Retina (tissue), 1 donor: ENCODE measurements at regions not wholly inside any gene's neighbourhood (a gene's known extent, or its start where the extent isn't known, plus 50 kb on each side); places are given as distances from the start of the nearest gene placed in this dataset.

Source experiments
- DNase-seq: peaks from one replicate; pipeline ENCODE4 v3.0.0-alpha.2; 2016

DNA sequence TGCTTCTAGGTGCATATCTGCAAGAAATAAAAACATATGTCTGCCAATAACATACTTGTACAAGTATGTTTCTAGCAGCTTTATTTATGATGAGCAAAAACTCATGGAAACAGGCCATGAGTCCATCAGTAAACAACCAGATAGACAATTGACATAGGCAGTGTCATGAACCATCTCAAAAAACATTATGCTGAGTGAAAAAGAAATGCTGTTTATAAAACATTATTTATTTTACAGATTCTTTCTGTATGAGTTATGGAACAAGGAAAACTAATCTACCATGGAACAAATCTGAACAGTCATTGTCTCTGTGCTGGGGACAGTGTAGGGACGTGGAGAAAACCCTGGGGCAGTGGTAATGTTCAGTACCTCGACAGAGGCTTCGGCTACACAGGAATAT lies 283.9 kb downstream of the UQCRFS1 start:
- DNase-seq = no peak

DNA sequence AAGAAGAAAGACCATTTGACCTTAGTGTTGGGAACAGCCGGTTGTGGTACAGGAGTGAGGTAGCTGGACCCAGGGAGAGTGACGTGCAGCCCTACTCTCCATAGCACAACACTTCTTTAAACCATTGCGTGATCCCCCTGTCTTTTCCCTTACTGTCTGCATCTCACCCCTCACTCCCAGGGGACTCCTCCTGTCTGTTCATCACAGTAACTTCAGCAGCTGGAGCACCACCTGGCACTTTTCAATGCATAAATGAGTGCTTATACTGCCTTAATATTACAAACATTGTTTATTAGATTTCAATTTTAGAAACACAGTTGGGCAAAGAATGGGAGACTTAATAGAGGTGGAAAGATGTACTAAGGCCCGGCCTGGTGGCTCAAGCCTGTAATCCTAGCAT lies 285.5 kb downstream of the UQCRFS1 start:
- no peak for DNase-seq

DNA sequence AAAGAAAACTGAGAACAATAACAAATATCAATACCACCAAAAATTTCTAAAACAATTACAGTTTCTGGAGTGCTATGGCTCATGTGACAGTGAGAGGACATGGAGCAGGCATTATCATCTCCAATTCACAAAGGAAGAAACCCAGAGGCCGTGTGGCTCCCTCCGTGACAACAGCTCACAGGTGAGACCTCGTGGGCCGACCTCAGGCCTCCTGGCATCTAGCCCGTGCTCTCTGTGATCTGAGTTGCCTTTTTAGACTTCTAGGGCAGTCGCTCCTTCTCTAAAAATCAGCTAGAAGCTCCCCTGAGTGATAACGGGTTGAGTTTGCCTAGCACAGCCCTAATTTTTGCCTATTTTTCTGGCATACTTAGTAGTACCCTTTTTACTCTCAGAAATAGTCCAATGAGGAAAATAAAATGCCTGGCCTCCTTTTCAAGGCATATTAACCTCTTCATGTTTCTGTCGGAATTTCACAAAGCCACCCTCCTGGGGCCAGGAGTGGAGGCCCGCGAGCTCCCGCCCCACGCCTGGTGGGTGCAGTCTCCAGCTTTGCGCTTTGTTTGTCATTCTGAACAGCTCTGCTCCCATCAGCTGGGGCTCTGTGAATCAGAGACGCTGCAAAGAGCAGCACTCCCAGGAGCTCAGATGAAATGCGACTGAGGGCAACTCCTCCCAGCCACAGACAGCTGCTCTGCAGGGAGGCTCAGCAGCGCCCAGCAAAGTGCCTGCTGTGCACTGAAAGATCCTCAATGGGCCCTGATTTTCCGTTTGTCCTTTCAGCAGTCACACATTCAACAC lies 292.5 kb downstream of the UQCRFS1 start:
- DNase-seq = peak; percentile 71

DNA sequence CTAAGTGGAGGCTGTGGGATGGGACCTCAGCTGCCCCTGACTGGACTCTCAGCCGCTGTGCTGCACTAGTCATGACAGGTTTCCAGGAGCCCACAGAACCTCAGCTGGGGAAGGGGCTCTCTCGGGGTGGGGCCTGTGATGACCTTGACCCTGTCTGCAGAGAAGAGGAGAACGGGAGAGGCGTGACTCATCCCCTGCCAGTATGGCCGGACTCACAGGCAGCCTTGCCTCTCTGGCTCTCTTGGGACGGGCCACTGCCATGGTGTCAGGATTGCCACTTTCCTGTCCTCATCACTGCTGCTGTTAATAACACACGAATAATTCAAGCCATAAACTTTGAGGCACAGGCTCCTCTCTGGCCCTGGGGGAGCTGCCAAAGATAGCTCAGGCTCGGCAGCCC lies 295.3 kb downstream of the UQCRFS1 start:
- DNase-seq = no peak

DNA sequence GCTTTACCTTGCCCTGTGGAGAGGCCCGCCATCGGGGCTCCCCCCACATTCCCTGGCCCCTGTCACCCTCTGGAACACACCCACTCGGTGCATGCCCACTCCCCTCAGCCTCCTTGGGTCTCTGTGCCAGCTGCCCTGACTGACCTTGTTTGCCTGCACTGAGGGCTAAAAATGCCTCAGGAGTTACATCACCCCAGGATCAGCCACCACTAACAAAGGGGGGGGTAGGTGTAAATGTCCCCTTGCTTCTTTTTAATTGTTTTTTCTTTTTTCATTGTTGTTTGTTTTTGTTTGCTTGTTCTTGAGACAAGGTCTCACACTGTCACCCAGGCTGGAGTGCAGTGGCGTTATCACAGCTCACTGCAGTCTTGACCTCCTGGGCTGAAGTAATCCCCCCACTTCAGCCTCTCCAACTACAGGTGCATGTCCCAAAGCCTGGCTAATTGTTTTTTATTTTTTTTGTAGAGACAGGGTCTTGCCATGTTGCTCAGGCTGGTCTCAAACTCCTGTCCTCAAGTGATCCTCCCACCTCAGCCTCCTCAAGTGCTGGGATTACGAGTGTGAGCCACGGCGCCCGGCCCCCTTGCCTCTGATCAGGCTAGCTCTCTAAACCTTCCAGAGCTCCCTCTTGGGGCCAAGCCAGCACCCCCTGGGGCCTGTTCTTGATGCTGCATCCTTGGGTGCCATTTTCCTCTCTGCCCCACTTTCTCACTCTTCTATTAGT lies 297.1 kb downstream of the UQCRFS1 start:
- no peak for DNase-seq

DNA sequence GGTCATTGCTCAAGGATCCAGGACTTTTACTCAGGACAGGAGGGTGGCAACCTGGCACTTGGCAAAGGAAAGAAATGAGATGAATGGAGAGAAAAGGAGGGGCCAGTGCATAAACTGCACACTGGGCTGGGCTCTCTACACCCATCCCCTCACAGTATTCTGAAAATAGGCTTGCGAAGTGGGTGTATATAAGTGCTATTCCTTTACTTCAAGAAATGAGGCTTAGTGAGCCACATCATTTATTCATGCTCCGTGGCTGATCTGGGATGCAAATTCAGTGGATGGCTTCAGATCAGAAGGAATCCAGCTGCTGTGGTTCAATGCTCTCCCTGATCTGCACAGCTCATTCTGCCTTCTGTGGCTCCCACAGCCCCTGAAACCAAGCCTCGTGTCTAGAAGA lies 297.7 kb downstream of the UQCRFS1 start:
- no peak for DNase-seq

DNA sequence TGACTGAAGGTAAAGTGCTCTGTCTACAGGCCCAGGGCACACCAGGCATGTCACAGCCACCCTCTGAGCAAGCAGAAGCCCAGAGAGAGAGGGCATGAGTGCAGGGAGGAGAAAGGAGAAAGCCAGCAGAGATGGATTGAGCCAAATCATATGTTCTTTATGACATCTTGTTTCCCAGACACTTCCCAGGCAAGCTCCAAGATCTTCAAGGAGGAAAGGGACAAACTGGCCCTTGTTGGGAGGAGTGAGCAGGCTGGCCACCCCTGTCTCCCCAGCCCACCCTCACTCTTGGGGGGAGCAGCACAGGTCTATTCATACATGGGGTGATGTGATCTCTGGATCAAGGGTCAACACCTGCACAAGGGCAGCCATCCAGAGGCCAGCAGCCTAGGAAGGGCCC lies 298.8 kb downstream of the UQCRFS1 start:
- DNase-seq = no peak

DNA sequence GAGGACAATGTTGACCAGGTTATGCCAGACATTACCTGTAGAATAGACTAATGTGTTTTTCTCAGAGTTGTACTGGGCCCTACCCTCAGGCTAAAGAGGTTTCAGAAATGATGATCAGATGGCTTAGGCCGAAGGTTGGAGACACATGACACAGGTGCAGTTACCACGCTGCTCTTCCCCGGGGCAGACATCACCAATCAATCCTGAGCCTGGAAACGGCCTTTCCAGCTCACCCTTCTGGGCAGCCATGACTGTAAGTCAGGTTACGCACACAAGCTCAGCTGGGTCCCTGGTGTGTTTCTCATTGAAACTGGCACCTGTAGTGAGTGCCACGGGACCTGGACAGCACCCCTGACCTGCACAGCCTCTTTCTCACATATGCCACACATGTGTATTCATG lies 299.3 kb downstream of the UQCRFS1 start:
- no peak for DNase-seq

DNA sequence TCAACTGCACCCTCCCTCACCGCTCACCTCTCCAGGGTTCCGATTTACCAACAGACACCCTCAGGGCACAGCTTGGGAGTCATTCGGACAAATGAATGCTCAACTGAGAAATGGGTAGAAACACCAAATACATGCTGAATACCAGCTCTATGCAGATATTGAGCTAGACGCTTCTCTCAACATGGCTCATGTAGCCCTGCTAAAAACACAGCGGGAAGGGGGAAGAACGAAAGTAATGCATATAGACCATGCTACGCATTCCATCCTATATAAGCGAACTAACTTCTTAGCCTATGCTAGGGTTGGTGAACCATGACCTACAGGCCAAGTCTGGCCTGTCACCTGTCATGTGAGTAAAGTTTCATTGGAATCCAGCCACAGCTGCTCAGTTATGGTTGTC lies 304.0 kb downstream of the UQCRFS1 start:
- DNase-seq = no peak

DNA sequence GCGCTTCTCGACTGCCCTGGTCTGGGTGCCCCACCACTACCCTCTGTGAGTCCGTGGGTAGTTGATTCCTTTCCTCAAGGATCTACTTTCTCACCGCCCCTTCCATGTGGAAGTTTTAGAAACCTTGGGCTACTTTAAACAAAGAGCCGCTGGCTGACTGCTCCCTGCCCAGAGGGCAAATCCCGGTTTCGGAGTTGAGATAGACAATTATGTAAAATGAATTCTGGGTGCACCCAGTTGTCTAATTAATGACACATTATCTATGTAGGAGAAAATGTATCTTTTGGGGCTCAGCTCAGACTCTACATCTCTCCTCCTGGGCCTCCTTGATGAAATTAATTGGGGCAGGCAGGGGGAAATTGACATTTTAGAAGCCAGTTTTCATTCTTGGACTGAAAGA lies 305.4 kb downstream of the UQCRFS1 start:
- DNase-seq = no peak

DNA sequence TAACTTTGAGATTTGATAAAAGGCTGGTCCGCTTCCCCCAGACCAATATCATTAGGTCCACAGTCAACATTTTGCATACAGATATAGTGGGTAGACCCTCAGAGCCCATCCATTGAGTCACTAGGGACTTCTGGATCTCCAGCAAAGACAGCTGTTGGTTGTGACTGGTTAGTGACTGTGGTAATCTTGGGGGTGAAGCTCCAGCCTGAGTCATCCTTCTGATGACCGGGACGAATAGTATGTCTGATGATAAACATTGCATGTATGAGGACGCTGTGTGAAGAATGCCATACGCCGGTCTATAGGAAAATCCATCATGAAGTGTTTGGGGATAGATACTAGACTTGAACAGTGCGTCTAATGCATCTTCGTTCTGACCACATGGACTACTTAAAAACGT lies 307.0 kb downstream of the UQCRFS1 start:
- DNase-seq = no peak

DNA sequence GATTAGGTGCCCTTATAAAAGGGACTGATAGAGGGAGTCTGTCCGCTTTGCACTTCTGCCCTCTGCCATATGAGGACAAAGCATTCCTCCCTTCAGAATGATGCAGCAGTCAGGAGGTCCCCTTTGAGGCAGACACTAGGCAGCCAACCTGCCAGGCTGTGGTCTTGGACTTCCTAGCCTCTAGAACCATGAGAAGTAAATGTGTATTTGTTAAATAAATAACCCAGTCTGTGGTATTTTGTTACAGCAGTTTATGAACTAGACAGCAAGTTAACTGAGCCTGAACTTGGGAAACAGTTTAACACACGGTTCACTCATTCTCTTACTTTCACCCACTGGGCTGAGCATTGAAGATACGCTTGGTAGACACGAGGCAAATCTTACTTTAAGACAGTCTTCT lies 313.2 kb downstream of the UQCRFS1 start:
- no peak for DNase-seq

DNA sequence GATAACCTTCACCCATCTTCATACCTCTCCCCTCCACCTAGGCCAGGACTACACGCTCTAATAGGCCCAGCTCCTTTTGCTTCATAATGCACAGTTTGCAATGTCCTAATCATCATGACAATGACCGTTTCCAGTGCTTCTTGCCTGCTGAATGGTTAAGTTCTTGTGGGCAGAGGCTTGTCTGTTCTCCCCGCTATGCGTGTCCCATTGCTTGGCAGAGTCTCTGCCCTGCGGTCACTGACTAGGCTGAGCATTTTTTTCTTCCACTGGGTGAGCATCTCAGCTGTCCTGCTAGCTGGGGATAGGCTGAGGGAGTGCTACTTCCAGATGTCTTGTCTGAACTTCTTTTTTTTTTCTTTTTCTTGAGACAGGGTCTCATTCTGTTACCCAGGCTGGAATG lies 314.7 kb downstream of the UQCRFS1 start:
- DNase-seq = no peak

DNA sequence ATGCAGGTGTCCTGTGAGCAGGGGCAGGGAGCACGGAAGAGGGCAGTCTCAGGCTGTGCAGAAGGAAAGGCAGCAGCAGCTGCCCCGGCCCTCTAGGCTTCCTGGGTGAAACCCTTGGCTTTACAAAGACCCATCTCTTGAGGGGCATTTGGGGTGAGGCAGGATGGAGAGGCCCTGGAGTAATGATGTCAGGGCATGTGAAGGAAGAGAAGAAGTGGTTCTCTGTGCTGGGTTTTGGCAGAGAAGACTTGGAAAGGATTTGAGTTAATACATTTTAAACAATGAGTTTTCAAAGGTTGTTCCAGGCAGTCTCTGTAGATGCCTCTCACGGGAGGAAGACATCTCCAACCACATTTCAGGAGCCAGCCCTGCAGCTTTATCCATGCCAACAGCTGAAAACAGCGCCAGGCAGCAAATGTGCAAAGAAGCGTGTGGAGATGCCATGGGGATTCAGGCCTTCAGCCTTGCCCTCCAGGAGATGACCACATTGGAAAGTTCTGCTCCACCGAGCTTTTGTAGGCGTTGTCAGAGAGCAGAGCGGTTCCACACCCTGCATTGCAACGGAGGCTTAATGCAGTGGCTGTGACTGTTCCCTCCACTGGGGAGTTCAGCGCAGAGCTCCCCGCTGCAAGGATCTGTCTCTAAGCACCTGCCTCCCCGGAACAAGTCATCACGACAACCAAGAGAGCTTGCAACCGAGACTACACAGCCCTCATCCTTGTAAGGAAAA lies 322.8 kb downstream of the UQCRFS1 start:
- DNase-seq = no peak

DNA sequence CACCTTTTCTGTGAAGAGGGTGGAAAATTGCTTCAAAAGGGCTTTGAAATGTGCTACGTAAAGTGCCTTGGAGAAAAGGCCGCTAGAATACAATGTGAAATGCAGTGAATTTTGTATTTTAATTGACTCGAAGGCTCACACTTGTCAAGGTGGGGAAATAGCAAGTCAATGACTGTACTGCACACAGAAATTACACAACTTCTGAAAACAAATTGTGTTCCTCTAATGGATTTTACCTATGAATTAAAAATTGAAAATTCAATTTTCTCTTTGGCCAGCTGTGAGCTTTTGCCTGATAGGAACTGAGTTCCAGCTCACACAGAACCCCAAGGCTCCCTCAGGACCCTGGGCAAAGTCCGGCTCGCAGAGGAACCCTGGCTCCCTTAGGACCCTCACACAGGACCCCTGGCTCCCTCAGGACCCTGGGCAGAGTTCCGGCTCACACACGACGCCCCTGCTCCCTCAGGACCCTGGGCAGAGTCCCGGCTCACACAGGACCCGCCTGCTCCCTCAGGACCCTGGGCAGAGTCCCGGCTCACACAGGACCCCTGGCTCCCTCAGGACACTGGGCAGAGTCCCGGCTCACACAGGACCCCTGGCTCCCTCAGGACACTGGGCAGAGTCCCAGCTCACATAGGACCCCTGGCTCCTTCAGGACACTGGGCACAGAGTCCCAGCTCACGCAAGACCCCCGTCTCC lies 324.9 kb downstream of the UQCRFS1 start:
- no peak for DNase-seq

DNA sequence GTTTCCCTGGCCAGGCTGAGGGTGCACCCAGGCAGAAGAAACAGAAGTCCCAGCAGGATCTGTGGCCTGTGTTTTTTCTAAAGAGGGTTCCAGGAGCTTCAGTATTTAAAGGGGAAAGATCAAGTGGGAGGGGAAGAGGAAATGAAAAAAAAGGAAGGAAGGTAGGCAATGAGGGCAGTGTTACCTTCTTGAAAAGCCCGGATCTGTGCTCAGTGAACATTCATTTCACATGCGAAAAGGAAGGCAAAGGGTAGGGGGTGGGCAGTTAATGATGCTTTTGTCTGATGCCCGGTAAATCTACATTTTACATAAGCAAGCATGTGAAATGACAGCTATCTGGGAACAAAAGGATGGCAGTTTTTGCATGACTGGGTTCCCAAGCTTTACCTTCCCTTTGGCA lies 326.2 kb downstream of the UQCRFS1 start:
- no peak for DNase-seq

DNA sequence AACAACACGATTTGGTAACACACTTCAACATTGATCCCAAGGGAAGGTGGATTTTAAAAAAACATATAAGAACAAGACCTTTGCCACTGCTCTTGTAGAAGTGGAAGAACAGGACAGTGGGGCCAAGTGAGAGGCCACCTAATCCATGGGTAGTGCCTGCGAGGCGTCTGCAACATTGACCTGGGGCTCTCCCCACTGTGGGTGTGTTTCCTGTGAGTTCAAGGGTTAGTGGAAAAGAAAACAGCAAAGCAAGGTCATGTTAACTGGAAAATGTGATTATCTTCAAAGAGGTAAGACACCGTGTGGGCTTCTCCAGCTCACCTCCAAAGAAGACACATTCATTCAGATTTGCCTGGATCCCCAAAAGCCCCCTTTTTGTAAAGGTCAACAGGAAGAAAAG lies 327.0 kb downstream of the UQCRFS1 start:
- DNase-seq = no peak

DNA sequence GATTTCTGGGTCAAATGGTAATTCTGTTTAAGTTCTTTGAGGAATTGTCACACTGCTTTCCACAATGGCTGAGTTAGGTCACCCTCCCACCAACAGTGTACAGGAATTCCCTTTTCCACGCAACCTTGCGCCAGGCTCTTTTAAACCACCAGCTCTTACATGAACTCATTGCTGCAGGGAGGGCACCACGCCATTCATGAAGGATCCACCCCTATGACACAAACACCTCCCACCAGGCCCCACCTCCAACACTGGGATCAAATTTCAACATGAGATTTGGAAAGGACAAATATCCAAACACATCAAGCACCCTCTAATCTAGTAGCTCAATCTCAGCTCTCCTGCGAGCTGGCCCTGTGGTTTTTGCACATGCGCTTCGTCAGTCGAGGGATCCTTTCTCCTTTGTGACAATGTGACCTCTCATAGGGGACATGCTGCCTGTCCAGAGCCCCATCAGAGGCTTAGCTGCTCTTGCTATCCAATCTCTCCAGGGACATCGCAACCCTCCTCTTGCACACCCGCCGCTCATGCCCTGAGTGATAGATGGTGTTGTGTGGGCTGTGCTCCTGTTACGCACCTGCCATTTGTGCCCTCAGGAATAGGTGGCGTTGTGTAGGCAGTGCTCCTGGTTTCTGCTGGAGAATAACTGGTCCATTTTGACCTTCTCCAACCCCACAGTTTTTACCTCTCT lies 328.0 kb downstream of the UQCRFS1 start:
- no peak for DNase-seq

DNA sequence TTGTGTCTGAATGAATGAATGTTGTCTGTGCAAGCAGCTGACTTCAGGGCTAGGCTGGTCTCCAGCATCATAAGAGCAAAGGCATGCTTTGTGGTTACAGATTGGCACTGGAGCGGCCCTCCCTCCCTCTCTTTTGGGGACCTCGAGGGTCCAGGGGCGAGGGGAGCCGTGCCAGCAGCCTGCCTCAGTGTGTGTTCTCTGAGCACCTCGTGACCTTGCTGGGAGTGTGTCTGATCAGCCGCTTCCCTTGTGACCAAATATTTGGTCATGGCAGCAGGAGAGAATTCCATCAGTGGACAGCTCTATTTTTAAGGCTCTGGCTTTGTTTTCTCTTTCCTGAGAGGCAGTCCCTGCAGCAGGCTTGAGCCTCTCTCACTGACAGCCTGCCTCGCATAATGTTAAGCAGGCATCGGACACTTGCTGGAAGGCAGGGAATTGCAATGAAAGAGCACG lies 329.7 kb downstream of the UQCRFS1 start:
- peak; percentile 52 for DNase-seq

DNA sequence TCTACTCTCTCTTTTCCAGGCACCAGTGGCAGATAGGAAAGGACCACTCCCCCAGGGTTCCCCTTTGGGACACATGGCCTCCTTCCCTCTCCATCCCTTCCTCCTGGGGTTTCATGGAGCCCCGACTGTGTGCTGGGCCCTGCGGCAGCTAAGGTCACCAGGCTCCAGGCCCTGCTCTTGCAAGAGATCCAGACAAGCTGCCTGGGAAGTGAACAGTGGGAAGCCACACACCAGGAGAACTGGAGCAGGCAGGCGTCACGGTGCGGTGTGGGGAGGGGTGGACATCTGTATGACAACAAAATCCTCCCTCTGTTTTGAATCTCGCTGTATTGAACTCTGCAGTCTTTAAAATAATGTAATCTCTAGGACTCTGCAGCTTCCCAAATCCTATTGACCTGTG lies 330.1 kb downstream of the UQCRFS1 start:
- no peak for DNase-seq

DNA sequence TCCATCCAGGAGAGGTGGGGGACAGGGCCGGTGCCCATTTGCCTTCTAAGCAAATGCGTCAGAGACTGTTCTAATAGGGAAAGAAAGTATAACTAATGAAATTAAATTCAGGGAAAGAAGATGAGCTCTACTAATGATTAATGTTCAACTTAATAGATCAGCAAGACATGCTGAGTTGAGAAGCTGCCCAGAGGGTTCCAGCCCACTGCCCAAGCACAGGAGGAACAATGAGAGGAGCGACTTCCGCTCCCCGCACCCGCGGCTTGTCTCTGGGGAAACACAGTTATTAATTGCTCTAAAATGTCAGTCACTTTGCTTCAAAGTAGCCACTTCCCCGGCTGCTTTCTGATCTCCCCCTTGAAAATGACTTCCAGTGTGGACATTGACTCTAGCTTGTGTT lies 331.3 kb downstream of the UQCRFS1 start:
- no peak for DNase-seq

DNA sequence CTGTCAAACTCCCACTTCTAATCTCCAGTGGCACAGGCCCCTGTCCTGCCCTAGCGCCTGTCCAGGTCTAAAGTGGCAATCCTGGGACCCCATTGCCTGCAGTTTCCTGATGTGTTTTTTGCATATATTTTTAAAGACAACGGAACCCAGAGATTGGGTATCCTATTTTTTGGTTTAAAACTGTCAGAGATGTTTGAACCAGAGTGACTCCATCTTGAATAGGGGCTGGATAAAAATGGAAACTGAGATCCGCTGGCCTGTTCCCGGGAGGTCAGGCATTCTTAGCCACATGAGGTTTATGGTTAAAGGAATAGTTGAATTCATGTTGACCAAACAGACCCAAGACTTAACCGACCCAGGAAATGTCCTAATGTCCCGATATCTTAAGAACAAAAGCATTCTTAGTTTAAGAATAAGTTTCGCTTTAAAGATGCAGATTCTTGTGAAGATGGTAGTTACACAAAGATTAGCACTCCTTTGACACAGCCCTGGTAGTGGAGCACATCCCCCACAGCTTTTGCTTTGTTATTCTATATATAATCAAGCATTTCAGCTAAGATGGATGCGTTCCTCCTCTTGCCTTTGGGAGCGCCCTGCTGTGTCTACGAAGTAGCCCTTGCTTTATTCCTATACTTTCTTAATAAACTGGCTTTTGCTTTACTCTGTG lies 332.1 kb downstream of the UQCRFS1 start:
- no peak for DNase-seq
